K562 (cell line): ENCODE measurements at regions not wholly inside any gene's neighbourhood (a gene's known extent, or its start where the extent isn't known, plus 50 kb on each side); places are given as distances from the start of the nearest gene placed in this dataset.

Experiments used
- ATAC-seq: fragments of 200-7000 bp; cut with Tn5 transposase; 3 replicates; pipeline ENCODE4 v1.9.1; 2020; ENCODE audit warnings: moderate library complexity
- BruUV-seq: library from RNA; stranded (reverse); fragments of 400-500 nt; replicated peaks from 2 replicates; lab custom pipeline; 2021; lab: Mats Ljungman, UMichigan
- CTCF ChIA-PET: fragments of 300-600 bp; formaldehyde crosslinking; extraction: SDS; loops from one replicate; lab custom pipeline; 2021; ENCODE audit warnings: low intra/inter-chr PET ratio; lab: Yijun Ruan, JAX
- POLR2A ChIA-PET: fragments of 300-600, 350-650 bp; sonication (Branson Sonifier 250); formaldehyde crosslinking; extraction: SDS; loops from one replicate; lab custom pipeline; 2021; ENCODE audit warnings: antibody characterized with exemption, inconsistent platforms; lab: Yijun Ruan, JAX
- DNase-seq, 4 experiments: peaks; one replicate each; pipeline versions ENCODE4 v3.0.0 to v3.0.0-alpha.2; 2011 to 2018; ENCODE audit warnings: low spot score in 3 of 4, mixed read lengths in 3 of 4; ENCODE audit errors: extremely low read depth in 1 of 4
- FAIRE-seq: peaks from 2 replicates; lab custom pipeline; 2011; peaks lifted over from hg19 to GRCh38; lab: Jason Lieb, UNC
- H2AFZ ChIP-seq: 2 replicates; pipeline ENCODE4 v1.6.0; 2011; ENCODE audit warnings: low read depth, low read length, control low read depth, inconsistent platforms
- H3K27ac ChIP-seq: fragments of 200-600 bp; 3 replicates; pipeline ENCODE4 v1.8.0; 2011; ENCODE audit warnings: low read depth, mild to moderate bottlenecking, control low read depth, inconsistent platforms, low read length, moderate library complexity, mixed read lengths; ENCODE audit errors: extremely low read depth
- H3K27me3 ChIP-seq, 2 experiments: fragments of 300-600 bp in 1 of 2; 2 replicates in 1 of 2; 3 replicates in 1 of 2; pipeline versions ENCODE4 v1.6.0 to v1.8.0; 2011; ENCODE audit warnings: inconsistent platforms in 2 of 2, low read length in 2 of 2, mild to moderate bottlenecking in 1 of 2, mixed read lengths in 1 of 2, moderate library complexity in 1 of 2; ENCODE audit not compliant: control insufficient read depth in 2 of 2, insufficient read depth in 2 of 2
- H3K36me3 ChIP-seq: fragments of 300-600 bp; 3 replicates; pipeline ENCODE4 v1.8.0; 2011; ENCODE audit warnings: mild to moderate bottlenecking, low read length, inconsistent platforms; ENCODE audit not compliant: control insufficient read depth, insufficient read depth
- H3K4me1 ChIP-seq, 2 experiments: fragments of 200-600 bp in 1 of 2; replicated peaks in 1 of 2; 2 replicates in 1 of 2; 3 replicates in 1 of 2; pipeline versions ENCODE4 v1.5.1 to v1.8.0; 2011; ENCODE audit warnings: inconsistent platforms in 2 of 2, low read length in 2 of 2, mild to moderate bottlenecking in 1 of 2, mixed read lengths in 1 of 2, moderate library complexity in 1 of 2; ENCODE audit not compliant: control insufficient read depth in 2 of 2, insufficient read depth in 2 of 2
- H3K4me2 ChIP-seq: 2 replicates; pipeline ENCODE4 v1.6.1; 2011; ENCODE audit warnings: low read length, control low read depth, inconsistent platforms, mixed read lengths; ENCODE audit not compliant: insufficient read depth
- H3K4me3 ChIP-seq: fragments of 200-600 bp; sonication (generic), shearing (Covaris generic); 2 replicates; pipeline ENCODE4 v1.5.1; 2016; ENCODE audit warnings: control low read depth, inconsistent platforms
- H3K79me2 ChIP-seq: fragments of 200-600 bp; 3 replicates; pipeline ENCODE4 v1.8.0; 2011; ENCODE audit warnings: low read length, inconsistent platforms; ENCODE audit not compliant: control insufficient read depth, insufficient read depth
- H3K9ac ChIP-seq, 2 experiments: 2 replicates each; pipeline versions ENCODE4 v1.6.0 to v1.6.1; 2011; ENCODE audit warnings: low read depth in 2 of 2, low read length in 2 of 2, control low read depth in 1 of 2, inconsistent platforms in 1 of 2, mild to moderate bottlenecking in 1 of 2, mixed read lengths in 1 of 2; ENCODE audit not compliant: insufficient read depth in 1 of 2
- H3K9me1 ChIP-seq: one replicate; pipeline ENCODE4 v1.6.0; 2011; ENCODE audit warnings: inconsistent platforms, mild to moderate bottlenecking, low read length, moderate library complexity; ENCODE audit not compliant: control insufficient read depth, insufficient read depth
- H3K9me3 ChIP-seq: replicated peaks from 2 replicates; pipeline ENCODE4 v1.5.1; 2011; ENCODE audit warnings: low read depth, low read length, inconsistent platforms; ENCODE audit not compliant: control insufficient read depth, insufficient read depth
- H4K20me1 ChIP-seq: replicated peaks from 2 replicates; pipeline ENCODE4 v1.6.1; 2011; ENCODE audit warnings: low read length, inconsistent platforms, mixed read lengths; ENCODE audit not compliant: control insufficient read depth, insufficient read depth
- CEBPB ChIP-seq: fragments of 450-650 bp; IDR thresholded peaks from 2 replicates; pipeline ENCODE4 v1.6.1; 2016; ENCODE audit warnings: missing genetic modification characterization, missing compliant biosample characterization
- CEBPG ChIP-seq, 3 experiments: fragments of 200-800 bp in 1 of 3; sonication (Bioruptor generic) in 1 of 3; sonication (generic) in 1 of 3; formaldehyde crosslinking in 1 of 3; IDR thresholded peaks in 2 of 3; conservative IDR thresholded peaks in 1 of 3; 2 replicates each; pipeline versions ENCODE4 v1.6.1 to v1.8.0; 2016 to 2022; ENCODE audit warnings: missing compliant biosample characterization in 2 of 3, missing genetic modification characterization in 2 of 3, mild to moderate bottlenecking in 1 of 3, missing genetic modification reagents in 1 of 3
- ZNF165 ChIP-seq: fragments of 250-450 bp; sonication (Bioruptor Pico); IDR thresholded peaks from 2 replicates; pipeline ENCODE4 v1.4.0; 2020; ENCODE audit warnings: borderline replicate concordance
- WGBS: fragments of 100-300 bp; shearing (Covaris generic); methylation state at CpG from one replicate; pipeline ENCODE4 v1.1.6; 2016; ENCODE audit warnings: low coverage, mixed read lengths; ENCODE audit not compliant: insufficient coverage; ENCODE audit errors: missing lambda C conversion rate; 5-methylcytosine and 5-hydroxymethylcytosine counted together
- in situ Hi-C: fragments of 300-500 bp; cut with MboI; formaldehyde crosslinking; loops from 4 replicates; pipeline ENCODE4 v1.15.0; 2018; ENCODE audit warnings: inconsistent platforms, mixed read lengths
- intact Hi-C: fragments of 100-400 bp; cut with micrococcal nuclease; formaldehyde crosslinking; loops from 2 replicates; pipeline ENCODE4 v1.14.2; 2022
- TF ChIP-seq, protein P1 (sequence below): fragments of 250-450 bp; sonication (Bioruptor Pico); IDR thresholded peaks from 2 replicates; pipeline ENCODE4 v1.8.0; 2022; ENCODE audit warnings: inconsistent platforms
- TF ChIP-seq, protein P2 (sequence below), 2 experiments: fragments of 450-650 bp in 1 of 2; sonication (generic) in 1 of 2; formaldehyde crosslinking in 1 of 2; IDR thresholded peaks in 1 of 2; conservative IDR thresholded peaks in 1 of 2; 2 replicates each; pipeline versions ENCODE4 v1.6.1 to v1.8.1; 2016 to 2023; ENCODE audit warnings: mild to moderate bottlenecking in 2 of 2, moderate library complexity in 2 of 2, inconsistent platforms in 1 of 2, missing genetic modification reagents in 1 of 2
- TF ChIP-seq, protein P3 (sequence below): fragments of 250-450 bp; sonication (Bioruptor Pico); IDR thresholded peaks from 2 replicates; pipeline ENCODE4 v1.5.0; 2021
- TF ChIP-seq, protein P4 (sequence below): sonication (generic); formaldehyde crosslinking; IDR thresholded peaks from 2 replicates; pipeline ENCODE4 v1.9.0; 2022; ENCODE audit warnings: mild to moderate bottlenecking, missing genetic modification reagents
- TF ChIP-seq, protein P5 (sequence below), 2 experiments: fragments of 450-650 bp; formaldehyde crosslinking in 1 of 2; IDR thresholded peaks; 2 replicates each; pipeline versions ENCODE4 v1.4.0 to v1.6.1; 2014 to 2020; ENCODE audit warnings: mild to moderate bottlenecking in 2 of 2, borderline replicate concordance in 1 of 2, low read depth in 1 of 2

DNA sequence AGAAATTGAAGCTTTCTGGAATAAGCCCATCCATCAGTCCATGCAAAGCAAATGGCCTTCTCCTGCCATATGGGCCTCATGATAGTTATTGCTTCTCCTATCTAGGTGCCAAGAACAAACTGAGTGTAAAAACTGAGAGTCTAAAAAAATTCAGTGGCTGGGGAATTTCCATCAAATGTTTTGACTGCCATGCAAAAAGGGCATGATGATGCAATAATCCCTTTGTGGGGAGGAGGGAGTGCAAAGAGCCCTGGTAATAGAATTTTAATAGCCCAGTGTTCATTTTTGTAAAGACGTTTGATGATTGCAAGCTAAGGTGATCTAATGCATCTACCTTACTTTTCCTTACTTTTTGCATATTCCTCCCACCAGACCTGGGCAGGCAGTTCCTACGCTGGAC, 683.7 kb downstream of the EPM2A start:
- H3K9me3 ChIP-seq: no peaks in the 10 kb centered on the region
- H3K79me2 ChIP-seq: no peaks in the 10 kb centered on the region
- POLR2A ChIA-PET: no interaction called here
- H3K4me3 ChIP-seq: no peak overlapping the region
- DNase-seq (no peak), FAIRE-seq (no peak), ATAC-seq (no peak)
- H3K27ac ChIP-seq: no peak overlapping the region
- H3K9me1 ChIP-seq: no peaks in the 10 kb centered on the region
- H2AFZ ChIP-seq: no peak overlapping the region
- in situ Hi-C loops (no loop called here), intact Hi-C loops (no loop called here)
- WGBS: 5% methylated on average over 2 of the region's 2 CpGs
- no peaks in the 10 kb centered on the region for H3K27me3 ChIP-seq
- no TSS peak for BruUV-seq
- no peaks in the 10 kb centered on the region for H4K20me1 ChIP-seq
- H3K36me3 ChIP-seq: no peaks in the 10 kb centered on the region
- H3K9ac ChIP-seq: no peak overlapping the region
- no peaks in the 10 kb centered on the region for H3K4me1 ChIP-seq
- no peak overlapping the region for H3K4me2 ChIP-seq
- CTCF ChIA-PET: no interaction called here
- no peak for TF ChIP-seq ZNF165 (CRISPR knock-in tag)
- TF ChIP-seq, protein P1, sequence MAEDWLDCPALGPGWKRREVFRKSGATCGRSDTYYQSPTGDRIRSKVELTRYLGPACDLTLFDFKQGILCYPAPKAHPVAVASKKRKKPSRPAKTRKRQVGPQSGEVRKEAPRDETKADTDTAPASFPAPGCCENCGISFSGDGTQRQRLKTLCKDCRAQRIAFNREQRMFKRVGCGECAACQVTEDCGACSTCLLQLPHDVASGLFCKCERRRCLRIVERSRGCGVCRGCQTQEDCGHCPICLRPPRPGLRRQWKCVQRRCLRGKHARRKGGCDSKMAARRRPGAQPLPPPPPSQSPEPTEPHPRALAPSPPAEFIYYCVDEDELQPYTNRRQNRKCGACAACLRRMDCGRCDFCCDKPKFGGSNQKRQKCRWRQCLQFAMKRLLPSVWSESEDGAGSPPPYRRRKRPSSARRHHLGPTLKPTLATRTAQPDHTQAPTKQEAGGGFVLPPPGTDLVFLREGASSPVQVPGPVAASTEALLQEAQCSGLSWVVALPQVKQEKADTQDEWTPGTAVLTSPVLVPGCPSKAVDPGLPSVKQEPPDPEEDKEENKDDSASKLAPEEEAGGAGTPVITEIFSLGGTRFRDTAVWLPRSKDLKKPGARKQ (CRISPR knock-in tag): no peak
- TF ChIP-seq, protein P2, sequence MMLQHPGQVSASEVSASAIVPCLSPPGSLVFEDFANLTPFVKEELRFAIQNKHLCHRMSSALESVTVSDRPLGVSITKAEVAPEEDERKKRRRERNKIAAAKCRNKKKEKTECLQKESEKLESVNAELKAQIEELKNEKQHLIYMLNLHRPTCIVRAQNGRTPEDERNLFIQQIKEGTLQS (IDR thresholded peaks at IDR 0.05): peak; percentile 63
- TF ChIP-seq, protein P2 (CRISPR knock-in tag; conservative IDR thresholded peaks at IDR 0.05): no peak
- TF ChIP-seq CEBPG (CRISPR knock-in tag; IDR thresholded peaks at IDR 0.05): no peak
- peak; percentile 61 to 79 for TF ChIP-seq CEBPG (tag; conservative IDR thresholded peaks at IDR 0.05 in 1 of 2, IDR thresholded peaks at IDR 0.05 in 1 of 2)
- TF ChIP-seq, protein P3, sequence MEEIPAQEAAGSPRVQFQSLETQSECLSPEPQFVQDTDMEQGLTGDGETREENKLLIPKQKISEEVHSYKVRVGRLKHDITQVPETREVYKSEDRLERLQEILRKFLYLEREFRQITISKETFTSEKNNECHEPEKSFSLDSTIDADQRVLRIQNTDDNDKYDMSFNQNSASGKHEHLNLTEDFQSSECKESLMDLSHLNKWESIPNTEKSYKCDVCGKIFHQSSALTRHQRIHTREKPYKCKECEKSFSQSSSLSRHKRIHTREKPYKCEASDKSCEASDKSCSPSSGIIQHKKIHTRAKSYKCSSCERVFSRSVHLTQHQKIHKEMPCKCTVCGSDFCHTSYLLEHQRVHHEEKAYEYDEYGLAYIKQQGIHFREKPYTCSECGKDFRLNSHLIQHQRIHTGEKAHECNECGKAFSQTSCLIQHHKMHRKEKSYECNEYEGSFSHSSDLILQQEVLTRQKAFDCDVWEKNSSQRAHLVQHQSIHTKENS (CRISPR knock-in tag): no peak
- TF ChIP-seq CEBPB (tag): 0 out of 2 replicates have a peak, but pooled peaks have one; percentile 29
- TF ChIP-seq, protein P4, sequence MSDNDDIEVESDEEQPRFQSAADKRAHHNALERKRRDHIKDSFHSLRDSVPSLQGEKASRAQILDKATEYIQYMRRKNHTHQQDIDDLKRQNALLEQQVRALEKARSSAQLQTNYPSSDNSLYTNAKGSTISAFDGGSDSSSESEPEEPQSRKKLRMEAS: no peak
- TF ChIP-seq, protein P5, sequence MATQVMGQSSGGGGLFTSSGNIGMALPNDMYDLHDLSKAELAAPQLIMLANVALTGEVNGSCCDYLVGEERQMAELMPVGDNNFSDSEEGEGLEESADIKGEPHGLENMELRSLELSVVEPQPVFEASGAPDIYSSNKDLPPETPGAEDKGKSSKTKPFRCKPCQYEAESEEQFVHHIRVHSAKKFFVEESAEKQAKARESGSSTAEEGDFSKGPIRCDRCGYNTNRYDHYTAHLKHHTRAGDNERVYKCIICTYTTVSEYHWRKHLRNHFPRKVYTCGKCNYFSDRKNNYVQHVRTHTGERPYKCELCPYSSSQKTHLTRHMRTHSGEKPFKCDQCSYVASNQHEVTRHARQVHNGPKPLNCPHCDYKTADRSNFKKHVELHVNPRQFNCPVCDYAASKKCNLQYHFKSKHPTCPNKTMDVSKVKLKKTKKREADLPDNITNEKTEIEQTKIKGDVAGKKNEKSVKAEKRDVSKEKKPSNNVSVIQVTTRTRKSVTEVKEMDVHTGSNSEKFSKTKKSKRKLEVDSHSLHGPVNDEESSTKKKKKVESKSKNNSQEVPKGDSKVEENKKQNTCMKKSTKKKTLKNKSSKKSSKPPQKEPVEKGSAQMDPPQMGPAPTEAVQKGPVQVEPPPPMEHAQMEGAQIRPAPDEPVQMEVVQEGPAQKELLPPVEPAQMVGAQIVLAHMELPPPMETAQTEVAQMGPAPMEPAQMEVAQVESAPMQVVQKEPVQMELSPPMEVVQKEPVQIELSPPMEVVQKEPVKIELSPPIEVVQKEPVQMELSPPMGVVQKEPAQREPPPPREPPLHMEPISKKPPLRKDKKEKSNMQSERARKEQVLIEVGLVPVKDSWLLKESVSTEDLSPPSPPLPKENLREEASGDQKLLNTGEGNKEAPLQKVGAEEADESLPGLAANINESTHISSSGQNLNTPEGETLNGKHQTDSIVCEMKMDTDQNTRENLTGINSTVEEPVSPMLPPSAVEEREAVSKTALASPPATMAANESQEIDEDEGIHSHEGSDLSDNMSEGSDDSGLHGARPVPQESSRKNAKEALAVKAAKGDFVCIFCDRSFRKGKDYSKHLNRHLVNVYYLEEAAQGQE (IDR thresholded peaks at IDR 0.05; ENCODE audit: borderline replicate concordance): no peak
- TF ChIP-seq, protein P5 (CRISPR knock-in tag; IDR thresholded peaks at IDR 0.05; ENCODE audit: low read depth): no peak
